Upper lobe of left lung (tissue), 6 donors: ENCODE measurements at regions not wholly inside any gene's neighbourhood (a gene's known extent, or its start where the extent isn't known, plus 50 kb on each side); places are given as distances from the start of the nearest gene placed in this dataset.

Source experiments
- ATAC-seq, 2 donors: fragments of 200-7000 bp; cut with Tn5 transposase; one replicate each; pipeline ENCODE4 v1.9.1; 2022; ENCODE audit warnings: mild to moderate bottlenecking in 2 of 2, moderate library complexity in 2 of 2; ENCODE audit not compliant: low FRiP score in 2 of 2
- DNase-seq, 2 donors: peaks; one replicate each; pipeline ENCODE4 v3.0.0-alpha.2; 2019 to 2020
- H3K27ac ChIP-seq, 4 donors: fragments of 200-600 bp; sonication (generic); one replicate each; pipeline ENCODE4 v1.5.1; 2016 to 2019
- H3K27me3 ChIP-seq, 4 donors: fragments of 200-600 bp; sonication (generic); one replicate each; pipeline ENCODE4 v1.5.1; 2017 to 2019
- H3K36me3 ChIP-seq, 4 donors: fragments of 200-600 bp; sonication (generic); one replicate each; pipeline ENCODE4 v1.5.1; 2016 to 2019
- H3K4me1 ChIP-seq, 4 donors: fragments of 200-600 bp; sonication (generic); one replicate each; pipeline ENCODE4 v1.5.1; 2018 to 2019
- H3K4me3 ChIP-seq, 4 donors: fragments of 200-600 bp; sonication (generic); one replicate each; pipeline ENCODE4 v1.5.1; 2017 to 2019; ENCODE audit warnings: mild to moderate bottlenecking in 2 of 4, moderate library complexity in 1 of 4
- H3K9me3 ChIP-seq, 4 donors: fragments of 200-600 bp; sonication (generic); one replicate each; pipeline ENCODE4 v1.5.1; 2018 to 2019
- EP300 ChIP-seq, 4 donors: sonication (generic); formaldehyde crosslinking; IDR thresholded peaks; one replicate each; pipeline ENCODE4 v1.5.1; 2017; ENCODE audit warnings: antibody characterized with exemption in 4 of 4, control low read depth in 2 of 4
- POLR2A ChIP-seq, 4 donors: fragments of 450-650 bp; IDR thresholded peaks; one replicate each; pipeline ENCODE4 v1.5.1; 2016 to 2017; ENCODE audit warnings: antibody characterized with exemption in 4 of 4, mild to moderate bottlenecking in 2 of 4
- POLR2AphosphoS5 ChIP-seq, 2 donors: sonication (generic); formaldehyde crosslinking; IDR thresholded peaks; one replicate each; pipeline ENCODE4 v1.5.1; 2017; ENCODE audit warnings: antibody characterized with exemption in 2 of 2
- WGBS, 2 donors: methylation state at CpG; one replicate each; pipeline ENCODE4 v1.1.5; 2017 to 2018; 5-methylcytosine and 5-hydroxymethylcytosine counted together
- TF ChIP-seq, protein P1 (sequence below), 6 experiments: fragments of 450-650 bp in 4 of 6; fragments of 200-600 bp in 2 of 6; sonication (generic) in 2 of 6; IDR thresholded peaks; one replicate each; pipeline ENCODE4 v1.5.1; 2016 to 2019; ENCODE audit warnings: antibody characterized with exemption in 6 of 6
- donor health status: DM: no; HTN: no; CAD: no; lungs with moderate emphysema.
- donor health status: DM: no; HTN: yes; CAD: no; lungs with severe emphysema.

GRCh38 chr1:38137164-38137563, 90.6 kb upstream of the POU3F1 start:
- Histone ChIP-seq H3K27me3 (peaks cover 0 to 7% (median 2%) of the 10 kb centered on the region in 4 donors), H3K9me3 (no peaks in the 10 kb centered on the region), H3K36me3 (no peaks in the 10 kb centered on the region), H3K4me3 (no peak overlapping the region), H3K4me1 (peaks cover 8 to 20% (median 17%) of the 10 kb centered on the region in 4 donors), H3K27ac (no peak overlapping the region)
- no peak for DNase-seq
- WGBS, 2 donors = 82 to 91% methylated on average over 3 of the region's 3 CpGs
- TF ChIP-seq POLR2A (IDR thresholded peaks at IDR 0.05) (no peak), EP300 (IDR thresholded peaks at IDR 0.05) (no peak), POLR2AphosphoS5 (IDR thresholded peaks at IDR 0.05) (no peak)
- TF ChIP-seq, protein P1, sequence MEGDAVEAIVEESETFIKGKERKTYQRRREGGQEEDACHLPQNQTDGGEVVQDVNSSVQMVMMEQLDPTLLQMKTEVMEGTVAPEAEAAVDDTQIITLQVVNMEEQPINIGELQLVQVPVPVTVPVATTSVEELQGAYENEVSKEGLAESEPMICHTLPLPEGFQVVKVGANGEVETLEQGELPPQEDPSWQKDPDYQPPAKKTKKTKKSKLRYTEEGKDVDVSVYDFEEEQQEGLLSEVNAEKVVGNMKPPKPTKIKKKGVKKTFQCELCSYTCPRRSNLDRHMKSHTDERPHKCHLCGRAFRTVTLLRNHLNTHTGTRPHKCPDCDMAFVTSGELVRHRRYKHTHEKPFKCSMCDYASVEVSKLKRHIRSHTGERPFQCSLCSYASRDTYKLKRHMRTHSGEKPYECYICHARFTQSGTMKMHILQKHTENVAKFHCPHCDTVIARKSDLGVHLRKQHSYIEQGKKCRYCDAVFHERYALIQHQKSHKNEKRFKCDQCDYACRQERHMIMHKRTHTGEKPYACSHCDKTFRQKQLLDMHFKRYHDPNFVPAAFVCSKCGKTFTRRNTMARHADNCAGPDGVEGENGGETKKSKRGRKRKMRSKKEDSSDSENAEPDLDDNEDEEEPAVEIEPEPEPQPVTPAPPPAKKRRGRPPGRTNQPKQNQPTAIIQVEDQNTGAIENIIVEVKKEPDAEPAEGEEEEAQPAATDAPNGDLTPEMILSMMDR (IDR thresholded peaks at IDR 0.05) = no peak
- no peak for ATAC-seq

DNA sequence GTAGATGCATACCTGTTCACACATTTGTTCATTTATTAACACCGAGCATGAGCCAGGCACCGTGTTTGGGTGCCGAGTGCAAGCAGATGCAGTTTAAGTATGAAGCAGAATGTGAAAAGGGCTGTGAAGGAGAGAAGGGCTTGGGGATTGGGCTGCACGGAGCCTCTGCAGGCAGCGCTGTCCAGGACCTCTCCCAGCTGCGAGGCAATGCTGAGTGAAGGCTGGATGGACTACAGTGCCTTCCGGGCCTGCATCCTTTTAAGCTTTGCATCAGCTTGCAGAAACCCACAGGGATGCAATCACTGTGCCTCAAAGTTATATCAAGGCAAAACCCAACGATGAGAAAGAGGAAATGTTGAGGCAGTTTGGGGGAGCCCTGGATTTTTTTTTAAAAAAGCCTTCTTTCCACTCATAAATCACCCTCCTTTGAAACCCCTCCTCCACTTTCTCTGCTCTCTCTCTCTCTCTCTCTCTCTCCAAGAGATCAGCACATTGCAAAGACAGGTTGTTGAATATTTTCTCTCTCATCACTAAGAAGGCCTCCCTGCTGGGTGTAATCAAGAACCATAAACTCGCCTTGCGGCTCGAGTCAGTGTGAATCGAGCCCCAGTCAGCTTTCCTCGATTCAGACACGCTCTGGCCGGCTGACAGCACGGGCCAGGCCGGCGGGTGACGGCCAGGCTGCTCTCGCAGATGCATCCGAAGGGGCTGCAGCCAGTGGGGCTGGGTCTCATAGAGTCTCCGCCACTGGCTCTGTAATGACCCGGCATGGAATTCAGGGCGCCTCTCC, 89.2 kb upstream of the POU3F1 start:
- peak in 1 of 2 donors; percentile 56 for DNase-seq
- peaks cover 0 to 7% (median 2%) of the 10 kb centered on the region in 4 donors for H3K27me3 ChIP-seq
- WGBS, 2 donors = 49 to 50% methylated on average over 24 of the region's 24 CpGs

GRCh38 chr1:38134294-38134755, 87.7 kb upstream of the POU3F1 start:
- H3K4me1 ChIP-seq = peaks cover 5 to 10% (median 7%) of the 10 kb centered on the region in 4 donors
- H3K36me3 ChIP-seq = no peaks in the 10 kb centered on the region
- no peak overlapping the region for H3K4me3 ChIP-seq
- H3K27ac ChIP-seq = no peak overlapping the region
- ATAC-seq (no peak), DNase-seq (peak in 1 of 2 donors; percentile 55)
- no peaks in the 10 kb centered on the region for H3K9me3 ChIP-seq
- H3K27me3 ChIP-seq = peaks cover 0 to 7% (median 2%) of the 10 kb centered on the region in 4 donors
- TF ChIP-seq POLR2A (IDR thresholded peaks at IDR 0.05) = no peak
- TF ChIP-seq, protein P1 (IDR thresholded peaks at IDR 0.05) = no peak
- 13 to 18% methylated on average over 6 to 22 of the region's 22 CpGs for WGBS, 2 donors

More for the DNA sequence above, 89.2 kb upstream of the POU3F1 start:
- Histone ChIP-seq H3K27ac (no peak overlapping the region), H3K4me1 (peaks cover 8 to 20% (median 17%) of the 10 kb centered on the region in 4 donors), H3K36me3 (no peaks in the 10 kb centered on the region), H3K4me3 (no peak overlapping the region), H3K9me3 (no peaks in the 10 kb centered on the region)
- no peak for ATAC-seq
- TF ChIP-seq, protein P1 (IDR thresholded peaks at IDR 0.05) = no peak
- no peak for TF ChIP-seq EP300 (IDR thresholded peaks at IDR 0.05)
- TF ChIP-seq POLR2AphosphoS5 (IDR thresholded peaks at IDR 0.05) = no peak
- no peak for TF ChIP-seq POLR2A (IDR thresholded peaks at IDR 0.05)

DNA sequence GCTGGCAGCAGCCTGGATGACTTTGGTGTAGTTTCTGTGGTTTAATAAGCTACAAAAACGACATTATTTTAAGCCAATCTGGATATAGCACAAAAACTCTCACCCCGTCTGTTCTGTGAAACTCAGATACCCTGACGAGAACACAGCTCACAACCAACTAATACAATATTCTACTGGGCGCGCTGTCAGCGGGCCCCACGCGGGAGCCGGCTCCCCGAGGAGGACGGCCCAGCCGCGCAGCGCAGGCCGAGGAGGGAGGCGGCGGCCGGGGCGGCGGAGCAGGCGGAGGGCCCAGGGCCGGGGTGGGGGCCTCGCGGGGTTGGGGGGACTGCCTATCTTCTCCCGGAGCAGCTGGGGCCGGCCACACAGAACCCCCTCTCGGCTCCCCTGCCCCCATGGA, 87.2 kb upstream of the POU3F1 start:
- Histone ChIP-seq H3K27ac (no peak overlapping the region), H3K9me3 (no peaks in the 10 kb centered on the region), H3K4me1 (peaks cover under 1 to 5% (median 4%) of the 10 kb centered on the region in 4 donors), H3K4me3 (no peak overlapping the region), H3K36me3 (no peaks in the 10 kb centered on the region), H3K27me3 (peaks cover 0 to 7% (median 2%) of the 10 kb centered on the region in 4 donors)
- WGBS, 2 donors = 41 to 54% methylated on average over 21 to 23 of the region's 27 CpGs
- TF ChIP-seq, protein P1 (IDR thresholded peaks at IDR 0.05) = no peak
- TF ChIP-seq POLR2A (IDR thresholded peaks at IDR 0.05) (no peak), POLR2AphosphoS5 (IDR thresholded peaks at IDR 0.05) (no peak), EP300 (IDR thresholded peaks at IDR 0.05) (no peak)
- ATAC-seq = no peak
- DNase-seq = peak in 1 of 2 donors; percentile 76
